ENCODE measurements at regions not wholly inside any gene's neighbourhood (a gene's known extent, or its start where the extent isn't known, plus 50 kb on each side); places are given as distances from the start of the nearest gene placed in this dataset.

- Histone ChIP-seq H3K27me3 (replicated peaks; ENCODE audit: control insufficient read depth, insufficient read depth, low read length) (no peaks in the 10 kb centered on the region; the same call in 1 of the 2 replicates), H3K4me1 (no peaks in the 10 kb centered on the region), H3K9me3 (no peaks in the 10 kb centered on the region), H3K36me3 (ENCODE audit: control insufficient read depth, insufficient read depth, low read length) (no peaks in the 10 kb centered on the region), H3K4me3 (ENCODE audit: low read depth, low read length) (no peak overlapping the region)
- BruUV-seq (replicated peaks), result no TSS peak
- CTCF ChIA-PET, result no interaction called here
- H3K4me3 Mint-ChIP-seq (ENCODE audit: unreplicated experiment), result no peak overlapping the region
- H3K36me3 Mint-ChIP-seq (ENCODE audit: insufficient read depth, unreplicated experiment), result no peaks in the 10 kb centered on the region
- no peak for DNase-seq
- intact Hi-C loops (cut with micrococcal nuclease; ENCODE audit: unreplicated experiment), result loop anchor here (10.0 kb wide), 1 partner anchor 96 kb away; no protein-coding TSS in a partner anchor
- H3K9me3 Mint-ChIP-seq (ENCODE audit: unreplicated experiment), result no peaks in the 10 kb centered on the region
- H3K27ac Mint-ChIP-seq (ENCODE audit: unreplicated experiment), result no peak overlapping the region
- H3K4me1 Mint-ChIP-seq (ENCODE audit: low read depth, unreplicated experiment), result no peaks in the 10 kb centered on the region
- POLR2A ChIA-PET, result no interaction called here
- TF ChIP-seq CTCF (IDR thresholded peaks at IDR 0.05; ENCODE audit: insufficient read depth in 1 of 2, low read depth in 1 of 2, low read length in 1 of 2, severe bottlenecking in 1 of 2, unreplicated experiment in 1 of 2), result no peak
- H3K27me3 Mint-ChIP-seq (ENCODE audit: insufficient read depth, unreplicated experiment), result peaks cover 23% of the 10 kb centered on the region
These were observed 90.6 kb upstream of the SYNDIG1 start for GRCh38 chr20:24378661-24379483.

- Mint-ChIP-seq H3K4me3 (ENCODE audit: unreplicated experiment) (no peak overlapping the region), H3K36me3 (ENCODE audit: insufficient read depth, unreplicated experiment) (no peaks in the 10 kb centered on the region), H3K27me3 (ENCODE audit: insufficient read depth, unreplicated experiment) (peaks cover 14% of the 10 kb centered on the region), H3K27ac (ENCODE audit: unreplicated experiment) (no peak overlapping the region), H3K4me1 (ENCODE audit: low read depth, unreplicated experiment) (no peaks in the 10 kb centered on the region), H3K9me3 (ENCODE audit: unreplicated experiment) (no peaks in the 10 kb centered on the region)
- no peaks in the 10 kb centered on the region for H3K9me3 ChIP-seq
- no peaks in the 10 kb centered on the region for H3K4me1 ChIP-seq
- DNase-seq, result no peak
- no TSS peak for BruUV-seq (replicated peaks)
- CTCF ChIA-PET, result no interaction called here
- no peaks in the 10 kb centered on the region; the same call in 1 of the 2 replicates for H3K27me3 ChIP-seq (replicated peaks; ENCODE audit: control insufficient read depth, insufficient read depth, low read length)
- POLR2A ChIA-PET, result no interaction called here
- no peak for TF ChIP-seq CTCF (IDR thresholded peaks at IDR 0.05; ENCODE audit: insufficient read depth in 1 of 2, low read depth in 1 of 2, low read length in 1 of 2, severe bottlenecking in 1 of 2, unreplicated experiment in 1 of 2)
- intact Hi-C loops (cut with micrococcal nuclease; ENCODE audit: unreplicated experiment), result loop anchor here (10.0 kb wide), 1 partner anchor 98 kb away; no protein-coding TSS in a partner anchor
- no peaks in the 10 kb centered on the region for H3K36me3 ChIP-seq (ENCODE audit: control insufficient read depth, insufficient read depth, low read length)
- H3K4me3 ChIP-seq (ENCODE audit: low read depth, low read length), result no peak overlapping the region
These were observed 92.9 kb upstream of the SYNDIG1 start for GRCh38 chr20:24376311-24377099.

DNA sequence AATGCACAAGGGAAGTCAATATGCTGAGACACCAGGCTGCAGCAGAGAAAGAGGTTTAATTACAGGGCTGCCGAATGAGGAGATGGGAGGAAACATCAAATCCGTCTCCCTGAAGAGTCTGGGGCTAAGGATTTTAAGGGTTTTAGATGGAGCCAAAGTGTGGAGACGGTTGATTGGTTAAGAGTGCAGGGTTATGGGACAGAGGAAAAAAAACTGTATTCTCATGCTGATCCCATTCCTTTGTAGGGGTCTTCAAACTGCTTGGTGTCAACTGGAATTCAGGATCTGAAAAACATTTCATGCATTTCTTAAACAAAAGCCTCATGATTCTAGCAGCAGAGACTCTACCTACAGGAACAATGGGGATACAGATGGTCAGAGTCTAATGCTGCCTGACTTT lies 96.1 kb upstream of the SYNDIG1 start:
- ChIA-PET POLR2A (no interaction called here), CTCF (no interaction called here)
- no peaks in the 10 kb centered on the region for H3K4me1 Mint-ChIP-seq (ENCODE audit: low read depth, unreplicated experiment)
- Histone ChIP-seq H3K4me1 (no peaks in the 10 kb centered on the region), H3K9me3 (no peaks in the 10 kb centered on the region), H3K27me3 (replicated peaks; ENCODE audit: control insufficient read depth, insufficient read depth, low read length) (no peaks in the 10 kb centered on the region), H3K4me3 (ENCODE audit: low read depth, low read length) (no peak overlapping the region), H3K36me3 (ENCODE audit: control insufficient read depth, insufficient read depth, low read length) (no peaks in the 10 kb centered on the region)
- H3K36me3 Mint-ChIP-seq (ENCODE audit: insufficient read depth, unreplicated experiment), result no peaks in the 10 kb centered on the region
- no peak for DNase-seq
- H3K4me3 Mint-ChIP-seq (ENCODE audit: unreplicated experiment), result no peak overlapping the region
- H3K27me3 Mint-ChIP-seq (ENCODE audit: insufficient read depth, unreplicated experiment), result no peaks in the 10 kb centered on the region
- intact Hi-C loops (cut with micrococcal nuclease; ENCODE audit: unreplicated experiment), result loop anchor here (10.0 kb wide), 1 partner anchor 101 kb away; no protein-coding TSS in a partner anchor
- TF ChIP-seq CTCF (IDR thresholded peaks at IDR 0.05; ENCODE audit: insufficient read depth in 1 of 2, low read depth in 1 of 2, low read length in 1 of 2, severe bottlenecking in 1 of 2, unreplicated experiment in 1 of 2), result no peak
- no peaks in the 10 kb centered on the region for H3K9me3 Mint-ChIP-seq (ENCODE audit: unreplicated experiment)
- BruUV-seq (replicated peaks), result no TSS peak
- H3K27ac Mint-ChIP-seq (ENCODE audit: unreplicated experiment), result no peak overlapping the region

Measured in Caco-2 (cell line).